ENCODE measurements at regions not wholly inside any gene's neighbourhood (a gene's known extent, or its start where the extent isn't known, plus 50 kb on each side); places are given as distances from the start of the nearest gene placed in this dataset.

GRCh38 chr5:122680623-122681350 lies 94.1 kb upstream of the SNX2 start:
- Mint-ChIP-seq H3K4me3 (ENCODE audit: low read depth) (no peak overlapping the region), H3K4me1 (ENCODE audit: low read depth) (no peaks in the 10 kb centered on the region)

GRCh38 chr5:122683631-122684030 lies 91.2 kb upstream of the SNX2 start:
- DNase-seq (ENCODE audit: low spot score, unreplicated experiment), result no peak
- Mint-ChIP-seq H3K4me1 (ENCODE audit: low read depth) (no peaks in the 10 kb centered on the region), H3K36me3 (ENCODE audit: insufficient read depth) (no peaks in the 10 kb centered on the region), H3K9me3 (ENCODE audit: low read depth) (no peaks in the 10 kb centered on the region), H3K27ac (no peak overlapping the region), H3K4me3 (ENCODE audit: low read depth) (no peak overlapping the region), H3K27me3 (no peaks in the 10 kb centered on the region)
- TF ChIP-seq CTCF (IDR thresholded peaks at IDR 0.05; ENCODE audit: unreplicated experiment), result no peak

More at GRCh38 chr5:122680623-122681350, 94.1 kb upstream of the SNX2 start:
- no peak for TF ChIP-seq CTCF (IDR thresholded peaks at IDR 0.05; ENCODE audit: unreplicated experiment)
- no peaks in the 10 kb centered on the region for H3K27me3 Mint-ChIP-seq
- DNase-seq (ENCODE audit: low spot score, unreplicated experiment), result no peak
- no peaks in the 10 kb centered on the region for H3K9me3 Mint-ChIP-seq (ENCODE audit: low read depth)
- no peaks in the 10 kb centered on the region for H3K36me3 Mint-ChIP-seq (ENCODE audit: insufficient read depth)
- no peak overlapping the region for H3K27ac Mint-ChIP-seq

DNA sequence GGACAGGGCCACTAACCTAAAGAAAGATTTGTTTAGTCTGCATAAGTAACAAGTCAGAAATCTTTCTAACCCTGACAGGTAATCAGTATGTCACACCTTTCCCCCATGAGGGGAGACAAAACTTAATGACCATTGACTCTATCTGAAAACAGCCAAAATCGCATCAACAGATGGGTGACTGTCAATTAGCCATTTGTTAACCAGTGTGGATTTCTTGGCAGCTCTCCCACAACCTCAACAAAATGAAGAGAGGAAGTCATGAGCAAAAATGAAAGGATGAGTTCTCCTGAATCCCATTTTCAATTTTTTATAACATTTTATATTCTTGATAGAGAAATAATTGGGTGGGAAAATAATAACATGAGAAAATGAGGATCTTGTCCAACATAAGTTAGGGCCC lies 84.6 kb upstream of the SNX2 start:
- no peak for TF ChIP-seq CTCF (IDR thresholded peaks at IDR 0.05; ENCODE audit: unreplicated experiment)
- Mint-ChIP-seq H3K9me3 (ENCODE audit: low read depth) (no peaks in the 10 kb centered on the region), H3K4me1 (ENCODE audit: low read depth) (peaks cover 2% of the 10 kb centered on the region), H3K27me3 (no peaks in the 10 kb centered on the region), H3K27ac (no peak overlapping the region), H3K36me3 (ENCODE audit: insufficient read depth) (no peaks in the 10 kb centered on the region), H3K4me3 (ENCODE audit: low read depth) (no peak overlapping the region)
- no peak for DNase-seq (ENCODE audit: low spot score, unreplicated experiment)

DNA sequence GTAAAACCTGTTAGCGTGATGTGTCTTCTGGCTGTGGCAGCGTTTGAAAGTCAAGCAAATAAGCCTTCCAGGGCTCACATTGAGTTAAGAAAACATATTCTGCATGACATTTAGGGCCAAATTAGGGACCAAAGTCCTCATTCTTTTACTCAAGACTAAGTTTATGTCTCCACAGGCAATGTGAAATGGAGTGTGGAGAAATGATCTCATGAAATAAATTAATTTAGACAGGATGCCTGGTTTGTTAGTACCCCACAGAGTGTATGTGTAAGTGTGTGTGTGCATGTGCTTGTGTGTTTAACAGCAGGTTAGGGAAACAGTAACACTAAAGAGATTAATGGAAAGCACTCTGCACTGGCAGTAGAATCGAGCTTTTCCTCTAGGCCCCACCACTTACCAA lies 82.9 kb upstream of the SNX2 start:
- Mint-ChIP-seq H3K27ac (no peak overlapping the region), H3K27me3 (no peaks in the 10 kb centered on the region), H3K4me3 (ENCODE audit: low read depth) (no peak overlapping the region), H3K9me3 (ENCODE audit: low read depth) (no peaks in the 10 kb centered on the region), H3K4me1 (ENCODE audit: low read depth) (peaks cover 2% of the 10 kb centered on the region), H3K36me3 (ENCODE audit: insufficient read depth) (no peaks in the 10 kb centered on the region)
- no peak for DNase-seq (ENCODE audit: low spot score, unreplicated experiment)
- TF ChIP-seq CTCF (IDR thresholded peaks at IDR 0.05; ENCODE audit: unreplicated experiment), result no peak

- H3K4me1 Mint-ChIP-seq (ENCODE audit: low read depth), result peaks cover 2% of the 10 kb centered on the region
- TF ChIP-seq CTCF (IDR thresholded peaks at IDR 0.05; ENCODE audit: unreplicated experiment), result no peak
- no peak overlapping the region for H3K27ac Mint-ChIP-seq
- no peak overlapping the region for H3K4me3 Mint-ChIP-seq (ENCODE audit: low read depth)
- no peaks in the 10 kb centered on the region for H3K9me3 Mint-ChIP-seq (ENCODE audit: low read depth)
- no peaks in the 10 kb centered on the region for H3K27me3 Mint-ChIP-seq
- H3K36me3 Mint-ChIP-seq (ENCODE audit: insufficient read depth), result no peaks in the 10 kb centered on the region
- DNase-seq (ENCODE audit: low spot score, unreplicated experiment), result no peak
Measured at GRCh38 chr5:122693963-122694362, 80.9 kb upstream of the SNX2 start.

Measured in progenitor cell of endocrine pancreas (in vitro differentiated cells).